RWPE2 (cell line): ENCODE measurements at regions not wholly inside any gene's neighbourhood (a gene's known extent, or its start where the extent isn't known, plus 50 kb on each side); places are given as distances from the start of the nearest gene placed in this dataset.

ENCODE experiments used
- ATAC-seq: fragments of 200-7000 bp; cut with Tn5 transposase; 3 replicates; pipeline ENCODE4 v1.9.1; 2021; ENCODE audit warnings: low read depth
- DNase-seq: peaks from one replicate; pipeline ENCODE4 v3.0.0-alpha.2; 2020; ENCODE audit warnings: low spot score
- H3K27ac ChIP-seq: fragments of 450-650 bp; 2 replicates; pipeline ENCODE4 v1.5.1; 2017; ENCODE audit warnings: mild to moderate bottlenecking; ENCODE audit not compliant: poor library complexity, severe bottlenecking
- H3K27me3 ChIP-seq: fragments of 250-450 bp; sonication (Bioruptor Pico); 2 replicates; pipeline ENCODE4 v1.5.1; 2021; ENCODE audit warnings: mild to moderate bottlenecking, moderate library complexity; ENCODE audit not compliant: insufficient read depth, poor library complexity, severe bottlenecking
- H3K36me3 ChIP-seq: fragments of 250-450 bp; sonication (Bioruptor Pico); 2 replicates; pipeline ENCODE4 v1.5.1; 2020; ENCODE audit warnings: low read depth, mild to moderate bottlenecking, moderate library complexity
- H3K4me1 ChIP-seq: fragments of 250-450 bp; sonication (Bioruptor Pico); 2 replicates; pipeline ENCODE4 v1.5.1; 2021; ENCODE audit warnings: mild to moderate bottlenecking, moderate library complexity; ENCODE audit not compliant: insufficient read depth, poor library complexity, severe bottlenecking
- H3K4me3 ChIP-seq: fragments of 250-450 bp; sonication (Bioruptor Pico); 2 replicates; pipeline ENCODE4 v1.5.1; 2021; ENCODE audit warnings: mild to moderate bottlenecking, moderate library complexity; ENCODE audit not compliant: severe bottlenecking
- H3K9me3 ChIP-seq: fragments of 250-450 bp; sonication (Bioruptor Pico); 2 replicates; pipeline ENCODE4 v1.5.1; 2021; ENCODE audit warnings: mild to moderate bottlenecking, moderate library complexity; ENCODE audit not compliant: severe bottlenecking
- TF ChIP-seq, protein P1 (sequence below): fragments of 450-650 bp; IDR thresholded peaks from one replicate; pipeline ENCODE4 v1.5.1; 2017; ENCODE audit warnings: mild to moderate bottlenecking, moderate library complexity; ENCODE audit not compliant: poor library complexity, severe bottlenecking

DNA sequence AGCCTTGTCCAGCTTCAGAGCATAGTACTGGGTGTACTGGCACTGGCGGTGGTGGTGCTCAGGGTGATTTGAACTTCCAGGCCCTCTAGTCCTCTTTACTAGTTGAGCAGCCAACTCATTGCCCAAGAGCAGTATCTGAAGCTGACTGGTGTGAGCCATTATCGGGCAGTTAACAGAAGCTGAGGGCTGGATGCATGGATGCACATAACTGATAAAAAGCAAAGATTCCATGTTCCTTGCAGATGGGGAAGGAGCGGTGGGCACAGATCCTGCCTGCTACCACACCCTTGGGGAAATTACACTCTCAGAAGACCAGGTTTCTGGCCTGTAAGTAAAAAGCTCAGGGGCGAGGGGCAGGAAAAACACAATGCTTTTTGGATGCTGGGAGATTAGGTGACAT, 499.4 kb upstream of the ARGLU1 start:
- TF ChIP-seq, protein P1, sequence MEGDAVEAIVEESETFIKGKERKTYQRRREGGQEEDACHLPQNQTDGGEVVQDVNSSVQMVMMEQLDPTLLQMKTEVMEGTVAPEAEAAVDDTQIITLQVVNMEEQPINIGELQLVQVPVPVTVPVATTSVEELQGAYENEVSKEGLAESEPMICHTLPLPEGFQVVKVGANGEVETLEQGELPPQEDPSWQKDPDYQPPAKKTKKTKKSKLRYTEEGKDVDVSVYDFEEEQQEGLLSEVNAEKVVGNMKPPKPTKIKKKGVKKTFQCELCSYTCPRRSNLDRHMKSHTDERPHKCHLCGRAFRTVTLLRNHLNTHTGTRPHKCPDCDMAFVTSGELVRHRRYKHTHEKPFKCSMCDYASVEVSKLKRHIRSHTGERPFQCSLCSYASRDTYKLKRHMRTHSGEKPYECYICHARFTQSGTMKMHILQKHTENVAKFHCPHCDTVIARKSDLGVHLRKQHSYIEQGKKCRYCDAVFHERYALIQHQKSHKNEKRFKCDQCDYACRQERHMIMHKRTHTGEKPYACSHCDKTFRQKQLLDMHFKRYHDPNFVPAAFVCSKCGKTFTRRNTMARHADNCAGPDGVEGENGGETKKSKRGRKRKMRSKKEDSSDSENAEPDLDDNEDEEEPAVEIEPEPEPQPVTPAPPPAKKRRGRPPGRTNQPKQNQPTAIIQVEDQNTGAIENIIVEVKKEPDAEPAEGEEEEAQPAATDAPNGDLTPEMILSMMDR, result no peak
- ATAC-seq, result no peak
- no peaks in the 10 kb centered on the region for H3K36me3 ChIP-seq

DNA sequence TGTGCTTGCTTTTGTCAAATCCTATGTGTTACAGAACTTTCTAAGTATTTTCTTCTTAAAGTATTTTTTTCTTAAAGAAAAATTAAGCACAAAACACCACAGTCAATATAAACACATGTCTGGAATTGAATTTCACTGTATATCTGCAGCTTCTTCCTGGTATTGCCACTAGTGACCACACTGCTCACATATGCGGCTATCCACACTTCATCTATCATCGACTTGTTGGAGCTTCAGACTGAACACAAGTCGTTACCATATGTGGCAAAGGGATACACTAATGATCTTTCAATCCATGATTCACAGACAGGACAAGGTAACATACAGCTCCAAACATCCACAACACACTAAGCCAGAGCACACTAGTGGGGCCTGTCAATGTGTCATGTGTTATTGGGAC, 498.4 kb upstream of the ARGLU1 start:
- H3K4me3 ChIP-seq, result no peak overlapping the region
- no peaks in the 10 kb centered on the region for H3K27me3 ChIP-seq
- H3K9me3 ChIP-seq, result no peaks in the 10 kb centered on the region
- no peak for DNase-seq
- H3K36me3 ChIP-seq, result no peaks in the 10 kb centered on the region
- TF ChIP-seq, protein P1, result no peak
- no peak for ATAC-seq
- no peak overlapping the region for H3K27ac ChIP-seq
- H3K4me1 ChIP-seq, result no peaks in the 10 kb centered on the region

More for the DNA sequence above, 499.4 kb upstream of the ARGLU1 start:
- Histone ChIP-seq H3K27me3 (no peaks in the 10 kb centered on the region), H3K4me1 (no peaks in the 10 kb centered on the region), H3K4me3 (no peak overlapping the region), H3K9me3 (no peaks in the 10 kb centered on the region), H3K27ac (no peak overlapping the region)
- DNase-seq, result no peak

DNA sequence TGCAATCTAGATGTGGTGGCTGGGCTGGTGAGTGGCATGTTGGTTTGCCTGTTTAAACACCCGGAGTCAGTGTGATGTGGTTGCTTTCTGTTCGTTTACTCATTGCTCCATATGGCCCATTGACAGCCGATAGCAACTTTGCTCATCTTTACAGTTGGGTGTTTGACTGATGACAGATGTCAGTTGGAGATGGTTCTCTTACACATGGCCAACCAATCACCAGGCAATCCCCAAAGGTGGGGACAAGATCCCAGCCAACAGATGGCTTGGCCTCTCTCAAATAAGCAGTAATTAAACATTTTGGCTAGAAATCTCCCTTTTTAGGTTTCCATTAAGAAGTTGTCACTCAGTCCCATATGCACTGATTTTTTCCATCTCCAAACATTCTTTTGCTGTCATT, 497.1 kb upstream of the ARGLU1 start:
- Histone ChIP-seq H3K36me3 (no peaks in the 10 kb centered on the region), H3K27me3 (no peaks in the 10 kb centered on the region), H3K4me3 (no peak overlapping the region), H3K4me1 (no peaks in the 10 kb centered on the region), H3K27ac (no peak overlapping the region), H3K9me3 (no peaks in the 10 kb centered on the region)
- TF ChIP-seq, protein P1, result no peak
- DNase-seq (no peak), ATAC-seq (no peak)

DNA sequence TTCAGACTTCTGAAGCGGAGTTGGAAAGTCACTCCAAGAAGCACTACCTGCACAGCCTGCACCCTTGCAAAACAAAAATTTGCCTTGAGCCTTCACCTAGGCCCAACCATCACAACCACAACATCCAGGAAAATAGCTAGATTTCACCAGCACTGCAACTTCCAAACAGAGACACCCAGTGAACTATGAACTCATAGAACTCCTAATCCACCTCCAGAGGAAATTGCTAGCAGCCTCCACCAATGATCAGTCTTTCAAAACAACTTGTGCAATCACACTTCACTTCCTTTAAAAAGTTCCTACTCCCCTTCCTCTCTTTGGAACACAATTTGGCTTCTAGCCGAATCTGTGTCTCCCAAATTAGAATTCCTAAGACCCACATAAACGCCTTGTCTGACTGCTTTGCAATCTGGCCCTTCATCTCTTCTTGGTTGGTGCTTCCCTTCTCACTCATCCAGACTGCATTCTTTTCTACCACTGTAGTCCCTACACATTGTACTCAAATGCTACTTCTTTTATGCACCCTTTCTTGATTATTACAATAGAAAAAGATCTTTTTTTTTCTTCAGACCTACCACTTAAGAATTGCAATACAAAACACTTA, 489.2 kb upstream of the ARGLU1 start:
- TF ChIP-seq, protein P1, result no peak
- ATAC-seq (no peak), DNase-seq (no peak)
- H3K27me3 ChIP-seq, result no peaks in the 10 kb centered on the region
- no peaks in the 10 kb centered on the region for H3K4me1 ChIP-seq
- no peaks in the 10 kb centered on the region for H3K9me3 ChIP-seq
- H3K36me3 ChIP-seq, result no peaks in the 10 kb centered on the region
- no peak overlapping the region for H3K4me3 ChIP-seq
- no peak overlapping the region for H3K27ac ChIP-seq

DNA sequence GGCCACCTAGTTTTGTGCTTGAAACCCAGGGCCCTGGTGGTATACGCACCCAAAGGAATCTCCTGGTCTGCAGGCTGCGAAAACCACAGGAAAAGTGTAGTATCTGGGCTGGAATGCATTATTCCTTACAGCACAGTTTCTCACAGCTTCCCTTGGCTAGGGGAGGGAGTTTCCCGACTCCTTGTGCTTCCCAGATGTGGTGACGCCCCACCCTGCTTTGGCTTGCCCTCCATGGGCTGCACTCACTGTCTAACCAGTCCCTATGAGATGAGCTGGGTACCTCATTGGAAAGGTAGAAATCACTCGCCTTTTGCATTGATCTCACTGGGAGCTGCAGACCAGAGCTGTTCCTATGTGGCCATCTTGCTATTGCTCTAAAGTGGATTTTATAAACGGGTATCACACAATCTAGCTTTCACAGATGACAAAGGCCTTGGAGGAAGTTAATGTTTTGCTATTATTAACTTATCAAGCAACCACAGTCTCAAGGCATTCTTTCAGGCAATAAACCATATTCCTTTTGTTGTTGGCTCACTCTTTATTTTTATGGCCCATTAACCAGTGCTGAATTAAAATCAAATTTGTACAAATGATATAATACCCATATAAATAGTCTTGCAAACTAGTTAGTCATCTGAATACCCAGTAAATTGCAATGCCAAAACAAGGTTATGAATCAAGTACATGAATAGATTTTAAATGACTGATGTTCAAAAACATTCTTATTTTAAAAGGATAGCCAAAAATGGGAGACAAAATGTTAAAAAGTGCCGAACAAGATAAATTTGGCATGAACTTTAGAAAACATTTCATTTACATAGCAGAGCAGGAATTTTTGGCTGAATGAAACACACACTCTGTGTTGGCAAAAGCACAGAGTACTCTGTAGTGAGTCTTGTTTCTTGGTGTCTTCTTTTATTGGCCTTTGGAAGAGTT, 475.4 kb upstream of the ARGLU1 start:
- TF ChIP-seq, protein P1, result no peak
- H3K4me1 ChIP-seq, result no peaks in the 10 kb centered on the region
- DNase-seq, result no peak
- H3K4me3 ChIP-seq, result no peak overlapping the region
- H3K27me3 ChIP-seq, result no peaks in the 10 kb centered on the region
- H3K27ac ChIP-seq, result no peak overlapping the region
- no peaks in the 10 kb centered on the region for H3K36me3 ChIP-seq
- H3K9me3 ChIP-seq, result no peaks in the 10 kb centered on the region
- no peak for ATAC-seq
